HG02798 (cell line): ENCODE measurements at regions not wholly inside any gene's neighbourhood (a gene's known extent, or its start where the extent isn't known, plus 50 kb on each side); places are given as distances from the start of the nearest gene placed in this dataset.
"Not testable (repeated sequence)": the region's sequence is repeated elsewhere in the genome, so short reads cannot be mapped to it uniquely, and the experiment has no call there.

Experiments
- ATAC-seq: cut with Tn5 transposase; IDR thresholded peaks from one replicate; pipeline ENCODE4 v1.9.1; 2021; ENCODE audit warnings: mild to moderate bottlenecking; ENCODE audit not compliant: unreplicated experiment, poor library complexity

DNA sequence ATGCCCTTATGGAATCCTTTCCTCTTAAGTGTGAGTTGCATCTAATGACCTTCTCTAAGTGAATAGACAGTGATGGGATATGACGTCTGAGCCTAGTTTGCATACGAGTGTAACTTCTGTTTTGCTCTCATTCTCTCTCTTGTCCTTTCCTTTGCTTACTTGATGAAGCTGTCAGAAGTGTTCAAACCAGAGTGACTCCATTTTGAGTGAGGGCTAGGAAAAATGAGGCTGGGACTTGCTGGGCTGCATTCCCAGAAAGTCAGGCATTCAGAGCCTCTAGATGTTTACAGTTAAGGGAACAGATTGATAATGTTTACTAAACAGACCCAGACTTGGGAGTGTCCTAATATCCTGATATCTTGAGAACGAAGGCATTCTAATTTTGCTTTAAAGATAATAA, 311.2 kb upstream of the SOX4 start:
- ATAC-seq = not testable (repeated sequence)

- no peak for ATAC-seq
These were observed 309.4 kb upstream of the SOX4 start for GRCh38 chr6:21284166-21284565.

DNA sequence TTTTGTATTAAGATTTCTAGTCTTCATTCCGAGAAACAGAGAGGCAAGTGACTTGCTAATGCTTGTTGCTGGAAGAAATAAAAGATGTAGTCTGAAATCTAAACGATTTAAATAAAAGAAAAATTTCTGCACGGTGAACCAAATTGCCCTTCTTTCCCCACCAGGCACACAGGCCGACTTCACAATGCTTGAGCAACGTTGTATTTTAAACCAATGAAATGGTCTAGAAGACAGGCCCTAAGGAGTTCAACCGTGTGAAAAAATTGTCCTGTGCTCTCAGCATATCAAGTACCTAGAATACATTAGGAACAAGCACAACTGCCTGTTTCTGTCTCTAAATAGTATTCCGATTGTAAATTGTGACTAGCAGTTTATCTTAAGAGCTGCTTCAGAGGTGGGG, 308.8 kb upstream of the SOX4 start:
- ATAC-seq = no peak

DNA sequence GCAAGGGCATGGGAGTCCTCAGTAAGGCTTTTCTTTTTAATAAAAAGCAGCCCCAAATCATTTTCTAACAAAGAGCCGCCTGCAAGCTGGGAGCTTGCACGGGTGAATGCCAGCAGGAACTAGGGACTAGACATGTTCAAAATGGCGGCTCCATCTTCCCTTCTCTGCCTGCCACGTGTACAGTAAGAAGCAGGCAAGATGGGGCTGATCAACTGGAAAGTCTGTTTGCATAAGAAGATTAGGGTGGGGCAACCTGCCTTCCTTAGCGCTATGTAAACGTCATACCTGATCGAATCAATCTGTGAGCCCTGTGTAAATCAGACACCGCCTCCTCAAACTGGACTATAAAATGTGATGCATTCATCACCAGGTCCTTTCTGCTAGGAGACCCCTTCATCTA, 299.4 kb upstream of the SOX4 start:
- ATAC-seq = no peak

GRCh38 chr6:21295506-21296240, 297.9 kb upstream of the SOX4 start:
- no peak for ATAC-seq

DNA sequence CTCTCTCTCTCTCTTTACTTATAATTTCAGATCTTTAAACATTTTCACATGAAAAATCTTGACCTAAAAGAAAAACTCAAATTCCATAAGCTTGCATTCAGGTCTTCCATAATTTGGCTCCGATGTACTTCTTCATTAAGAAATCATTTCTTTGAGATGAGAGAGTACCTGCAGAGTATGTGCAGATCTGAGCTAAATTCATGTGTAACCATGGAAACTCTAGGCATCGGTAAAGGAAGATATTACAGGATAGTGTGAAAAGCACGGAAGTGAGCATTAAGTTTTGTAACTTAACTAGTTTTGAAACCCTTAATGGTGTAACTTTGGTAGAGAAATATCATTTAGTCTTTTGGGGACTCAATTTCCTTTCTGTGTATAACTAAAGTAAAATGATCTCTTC, 295.9 kb upstream of the SOX4 start:
- ATAC-seq = no peak

GRCh38 chr6:21299216-21299615, 294.3 kb upstream of the SOX4 start:
- ATAC-seq = no peak

GRCh38 chr6:21300439-21300838, 293.1 kb upstream of the SOX4 start:
- ATAC-seq = no peak

DNA sequence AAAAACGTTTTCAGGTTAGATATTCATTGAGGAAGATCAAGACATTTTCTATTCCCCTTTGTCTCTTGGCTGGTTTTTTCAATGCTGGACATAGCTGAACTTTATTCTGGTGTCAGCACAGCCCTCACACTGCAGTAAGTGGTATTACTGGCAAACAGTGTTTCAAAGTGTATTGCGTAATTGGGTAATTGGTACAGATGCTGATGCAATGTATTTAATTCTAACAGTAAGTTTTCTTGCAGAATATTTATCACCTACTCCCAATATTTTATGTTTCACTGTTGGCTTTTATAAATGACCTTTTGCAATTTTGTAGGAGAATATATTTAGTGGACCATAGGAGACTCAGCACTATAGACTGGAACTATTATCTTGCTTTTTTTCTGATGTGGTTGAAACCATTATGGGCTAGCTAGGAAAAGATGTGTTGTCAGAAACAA, 287.6 kb upstream of the SOX4 start:
- ATAC-seq = no peak

DNA sequence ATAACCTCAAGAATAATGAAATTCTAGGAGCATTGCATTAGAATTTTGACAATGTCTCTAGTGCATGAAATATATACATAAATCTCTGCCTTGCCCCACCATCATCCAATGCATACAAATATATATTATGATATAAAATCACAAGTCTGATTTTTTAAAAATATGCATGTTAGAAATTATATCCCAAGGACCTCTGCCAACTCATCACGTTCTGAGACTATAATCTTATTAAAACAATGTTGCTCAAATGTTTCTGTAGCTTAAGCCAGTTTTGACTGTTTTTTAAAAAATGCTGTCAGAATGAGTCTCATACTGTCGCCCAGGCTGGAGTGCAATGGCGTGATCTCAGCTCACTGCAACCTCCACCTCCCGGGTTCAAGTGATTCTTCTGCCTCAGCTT, 287.0 kb upstream of the SOX4 start:
- ATAC-seq = no peak

GRCh38 chr6:21309807-21310221, 283.7 kb upstream of the SOX4 start:
- no peak for ATAC-seq

GRCh38 chr6:21310568-21311140, 282.9 kb upstream of the SOX4 start:
- no peak for ATAC-seq

DNA sequence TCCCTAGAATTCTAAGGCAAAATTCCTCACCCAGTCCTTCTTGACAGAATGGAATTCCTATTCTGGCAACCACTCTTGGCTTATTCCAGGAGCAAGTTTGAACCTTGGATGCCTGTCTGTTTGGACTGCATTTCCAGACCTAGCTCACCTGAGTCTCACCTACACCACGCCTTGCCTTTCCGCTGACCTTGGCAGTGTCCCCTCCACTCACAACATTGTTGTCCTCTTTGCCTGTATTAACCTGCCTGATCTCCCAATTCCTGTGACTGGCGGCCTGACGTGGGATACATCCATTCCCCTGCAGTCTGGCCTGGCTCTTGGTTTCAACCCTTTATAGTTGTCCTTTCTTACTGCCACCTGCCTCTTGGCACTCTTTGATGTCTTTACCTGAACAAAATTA, 281.4 kb upstream of the SOX4 start:
- no peak for ATAC-seq

GRCh38 chr6:21317642-21318041, 275.9 kb upstream of the SOX4 start:
- no peak for ATAC-seq

- no peak for ATAC-seq
These were observed 272.5 kb upstream of the SOX4 start for GRCh38 chr6:21321076-21321475.

DNA sequence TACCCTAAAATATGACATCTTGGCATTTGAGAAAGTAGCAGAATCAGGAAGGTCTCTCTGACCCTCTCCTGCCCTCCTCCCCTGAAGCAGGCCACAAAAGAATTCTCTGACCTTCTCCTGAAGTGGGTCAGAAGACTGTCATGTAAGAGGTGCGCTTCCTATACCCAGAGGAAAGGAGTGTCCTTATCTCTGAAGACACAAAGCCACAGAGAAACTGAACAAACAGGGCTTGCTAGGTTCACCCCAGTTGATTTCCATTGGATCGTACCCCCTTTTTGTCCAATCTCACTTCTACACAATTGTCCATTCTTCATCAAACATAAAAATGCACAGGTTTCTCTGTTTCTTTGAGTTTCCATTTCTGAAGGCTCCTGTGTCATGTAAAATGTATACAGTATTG, 272.0 kb upstream of the SOX4 start:
- ATAC-seq = no peak

- ATAC-seq = no peak
These were observed 270.0 kb upstream of the SOX4 start for GRCh38 chr6:21323577-21323976.

DNA sequence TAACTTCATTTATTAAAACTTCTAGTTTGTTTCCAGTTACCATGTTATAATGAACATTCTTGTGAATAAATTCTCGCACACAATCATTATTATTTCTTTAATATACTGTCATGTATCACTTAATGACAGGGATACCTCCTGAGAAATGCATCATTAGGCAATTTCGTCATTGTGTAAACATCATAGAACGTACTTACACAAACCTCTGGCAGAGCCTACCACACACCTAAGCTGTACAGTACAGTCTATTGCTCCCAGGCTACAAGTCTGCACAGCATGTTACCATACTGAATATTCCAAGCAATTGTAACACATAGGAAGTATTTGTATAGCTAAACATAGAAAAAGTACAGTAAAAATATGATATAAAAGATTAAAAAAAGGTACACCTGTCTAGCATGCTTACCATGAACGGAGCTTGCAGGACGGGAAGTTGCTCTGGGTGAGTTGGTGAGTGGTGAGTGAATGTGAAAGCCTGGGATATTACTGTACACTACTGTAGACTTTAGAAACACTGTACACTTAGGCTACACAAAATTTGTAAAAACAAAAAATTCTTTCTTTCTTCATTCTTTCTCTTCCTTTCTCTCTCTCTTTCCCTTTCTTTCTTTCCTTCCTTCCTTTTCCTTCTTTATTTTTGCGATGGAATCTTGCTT, 268.2 kb upstream of the SOX4 start:
- no peak for ATAC-seq

GRCh38 chr6:21327326-21328112, 266.0 kb upstream of the SOX4 start:
- ATAC-seq = no peak

DNA sequence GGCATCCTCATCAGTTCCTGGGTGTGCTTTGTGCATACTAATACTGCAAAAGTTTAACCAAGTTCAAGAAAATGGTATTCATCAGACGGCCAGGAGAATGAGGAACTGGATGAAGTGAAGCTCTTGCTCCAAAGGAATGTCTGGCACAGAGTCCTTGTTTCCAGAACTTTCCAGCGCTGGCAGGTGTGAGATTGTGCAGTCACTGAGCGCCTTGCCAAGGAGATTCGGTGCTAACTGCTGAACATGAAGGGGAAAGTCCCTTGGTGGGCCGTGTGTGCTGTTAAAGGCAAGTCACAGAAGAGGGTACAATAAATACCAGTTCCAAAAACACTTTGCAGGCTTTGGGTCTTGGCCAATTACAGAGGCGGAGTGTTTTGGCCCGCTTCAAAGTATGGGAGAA, 262.3 kb upstream of the SOX4 start:
- ATAC-seq = no peak

GRCh38 chr6:21332077-21332476, 261.5 kb upstream of the SOX4 start:
- ATAC-seq = no peak
